GF-D8 (cell line): ENCODE measurements at regions not wholly inside any gene's neighbourhood (a gene's known extent, or its start where the extent isn't known, plus 50 kb on each side); places are given as distances from the start of the nearest gene placed in this dataset.
"Not testable (repeated sequence)": the region's sequence is repeated elsewhere in the genome, so short reads cannot be mapped to it uniquely, and the experiment has no call there.

Experiments used
- DNase-seq: peaks from one replicate; lab custom pipeline; 2025; lab: John Stamatoyannopoulos, UW

DNA sequence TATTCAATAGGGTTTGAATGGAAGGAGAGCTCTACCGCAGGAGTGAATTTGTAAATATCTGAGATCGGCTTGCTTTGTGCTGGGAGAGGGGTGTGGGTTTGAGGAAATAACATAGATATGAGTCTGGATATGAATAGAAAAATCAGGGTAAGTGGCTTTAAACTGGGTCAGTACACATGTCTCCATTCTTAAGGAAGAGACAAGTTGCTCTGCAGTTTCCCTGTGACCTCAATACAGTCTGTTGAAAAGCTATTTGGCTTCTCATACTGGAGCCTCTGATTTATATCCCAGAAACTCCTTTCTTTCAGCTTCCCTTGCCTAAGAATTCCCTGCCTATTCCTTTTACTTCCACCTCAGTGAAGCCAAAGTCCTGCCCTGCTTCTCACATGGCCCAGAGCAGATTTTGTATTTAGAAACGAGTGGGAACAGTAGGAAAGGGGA lies 153.5 kb upstream of the ATF7IP start:
- DNase-seq: no peak

DNA sequence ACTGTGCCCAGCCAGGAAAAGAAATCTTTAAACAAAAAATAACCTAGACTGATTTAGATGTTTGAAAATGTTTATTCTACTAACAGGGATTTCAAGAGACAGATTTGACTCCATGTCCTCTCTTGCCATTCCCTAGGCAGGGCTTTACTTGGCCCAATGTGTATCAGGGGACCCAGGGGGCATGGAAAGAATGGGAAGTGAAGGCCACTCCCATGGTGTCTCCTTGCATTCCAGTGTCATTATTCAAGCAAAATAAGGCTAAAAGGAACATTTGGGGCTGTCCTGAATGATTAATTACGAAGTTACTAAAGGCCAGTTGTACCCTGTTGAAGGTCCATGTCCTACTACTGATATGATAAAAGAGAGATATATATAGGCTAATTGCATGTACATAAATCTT lies 151.9 kb upstream of the ATF7IP start:
- no peak for DNase-seq

DNA sequence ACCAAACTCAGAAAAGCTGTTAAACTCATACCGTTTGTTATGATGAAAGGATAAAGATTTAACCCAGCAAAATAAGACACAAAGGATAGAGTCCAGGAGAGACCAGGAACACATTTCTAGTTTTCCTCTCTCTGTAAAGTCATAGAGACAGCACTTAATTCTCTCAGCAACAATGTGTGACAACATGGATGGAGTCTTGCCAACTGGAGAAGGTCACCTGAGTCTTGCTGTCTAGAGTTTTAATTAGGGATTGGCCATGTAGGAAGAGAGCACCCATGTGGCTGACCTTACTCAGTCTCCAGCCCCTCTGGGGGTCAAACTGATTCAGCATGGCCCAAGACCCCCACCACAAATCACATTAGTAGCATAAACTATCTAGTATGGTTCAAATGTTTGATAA lies 151.0 kb upstream of the ATF7IP start:
- DNase-seq: no peak

DNA sequence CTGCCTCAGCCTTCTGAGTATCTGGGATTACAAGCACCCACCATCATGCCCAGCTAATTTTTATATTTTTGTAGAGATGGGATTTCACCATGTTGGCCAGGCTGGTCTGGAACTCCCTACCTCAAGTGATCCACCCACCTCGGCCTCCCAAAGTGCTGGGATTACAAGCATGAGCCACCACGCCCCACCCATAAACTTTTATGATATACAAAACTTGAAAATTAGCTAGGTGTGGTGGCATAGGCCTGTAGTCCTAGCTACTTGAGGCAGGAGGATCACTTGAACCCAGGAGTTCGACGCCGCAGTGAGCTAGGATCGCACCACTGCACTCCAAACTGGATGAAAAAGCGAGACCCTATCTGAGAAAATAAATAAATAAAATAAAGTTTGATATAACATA lies 149.5 kb upstream of the ATF7IP start:
- DNase-seq: not testable (repeated sequence)

DNA sequence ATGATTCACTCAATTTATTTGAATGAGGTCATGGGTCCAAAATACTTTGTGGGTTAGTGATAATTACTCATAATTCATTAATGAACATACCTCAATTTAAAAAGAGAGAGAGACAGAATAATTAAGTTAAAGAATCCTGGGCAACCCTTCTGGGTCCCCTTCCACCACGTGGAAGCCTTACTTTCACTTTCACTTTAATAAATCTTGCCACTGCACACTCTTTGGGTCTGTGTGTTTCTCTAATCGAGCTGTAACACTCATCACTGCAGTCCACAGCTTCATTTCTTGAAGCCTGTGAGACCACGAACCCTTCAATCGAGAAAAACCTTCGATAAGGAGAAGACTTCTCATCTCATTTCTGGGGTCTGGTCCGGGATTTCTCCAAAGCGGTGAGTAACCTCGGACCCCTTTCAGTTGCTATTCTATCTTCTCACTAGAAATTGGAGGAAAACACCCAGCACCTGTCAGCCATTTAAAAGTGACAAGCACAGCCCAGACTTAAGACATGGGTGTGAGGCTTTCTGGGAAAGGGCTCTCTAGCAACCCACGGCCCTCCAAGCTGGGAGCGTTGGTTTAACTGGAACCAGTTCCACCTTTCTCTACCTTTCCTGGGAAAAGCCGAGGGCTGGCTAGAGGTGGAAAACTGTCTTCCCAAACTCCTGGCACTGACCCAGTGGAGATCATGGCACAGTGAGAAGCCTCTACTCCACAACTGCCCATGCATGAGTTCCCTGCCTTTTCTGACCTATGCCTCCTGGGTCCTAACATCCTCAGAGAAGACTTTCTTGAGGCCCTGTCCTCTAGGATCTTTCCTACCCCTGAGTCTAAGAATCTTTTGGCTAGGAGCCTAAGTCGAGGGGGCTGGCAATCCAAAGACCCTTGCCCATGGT lies 148.8 kb upstream of the ATF7IP start:
- no peak for DNase-seq

DNA sequence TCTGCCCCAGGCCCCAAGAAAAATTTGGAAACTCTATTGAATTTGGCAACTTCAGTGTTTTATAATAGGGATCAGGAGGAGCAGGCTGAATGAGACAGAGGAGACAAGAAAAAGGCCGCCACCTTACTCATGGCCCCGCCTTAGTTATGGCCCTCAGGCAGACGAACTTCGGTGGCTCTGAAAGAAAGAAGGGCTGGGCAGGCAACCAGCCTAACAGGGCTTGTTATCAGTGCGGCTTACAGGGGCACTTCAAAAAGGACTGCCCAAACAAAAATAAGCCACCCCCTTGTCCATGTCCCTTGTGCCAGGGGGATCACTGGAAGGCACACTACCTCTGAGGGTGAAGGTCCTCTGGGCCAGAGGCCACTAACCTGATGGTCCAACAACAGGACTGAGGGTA lies 146.3 kb upstream of the ATF7IP start:
- DNase-seq: no peak

DNA sequence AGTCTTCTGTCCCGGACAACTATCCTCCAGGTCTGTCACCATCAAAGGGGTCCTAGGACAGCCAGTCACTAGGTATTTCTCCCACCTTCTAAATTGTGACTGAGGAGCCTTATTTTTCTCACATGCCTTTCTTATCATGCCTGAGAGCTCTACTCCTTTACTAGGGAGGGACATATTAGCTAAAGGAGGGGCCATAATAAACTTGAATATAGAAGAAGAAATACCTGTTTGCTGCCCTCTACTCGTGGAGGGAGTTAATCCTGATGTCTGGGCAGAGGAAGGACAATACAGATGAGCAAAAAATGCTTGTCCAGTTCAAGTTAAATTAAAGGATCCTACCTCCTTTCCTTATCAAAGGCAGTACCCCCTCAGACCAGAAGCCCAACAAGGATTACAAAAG lies 145.8 kb upstream of the ATF7IP start:
- not testable (repeated sequence) for DNase-seq

DNA sequence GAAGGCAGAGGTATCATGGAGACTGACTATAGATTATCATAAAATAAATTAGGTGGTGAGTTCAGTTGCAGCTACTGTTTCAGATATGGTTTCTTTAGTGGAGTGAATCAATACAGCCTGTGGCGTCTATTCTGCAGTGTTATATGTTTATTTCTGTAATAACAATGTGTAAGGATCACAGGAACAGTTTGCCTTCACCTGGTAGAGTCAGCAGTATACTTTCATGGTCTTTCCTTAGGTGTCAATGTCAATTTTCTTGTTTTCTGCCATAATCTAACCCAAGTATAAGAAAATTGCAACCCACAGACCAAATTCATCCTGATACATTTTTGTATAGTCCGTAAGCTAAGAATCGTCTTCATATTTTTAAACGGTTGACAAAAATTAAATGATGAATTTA lies 140.4 kb upstream of the ATF7IP start:
- no peak for DNase-seq

DNA sequence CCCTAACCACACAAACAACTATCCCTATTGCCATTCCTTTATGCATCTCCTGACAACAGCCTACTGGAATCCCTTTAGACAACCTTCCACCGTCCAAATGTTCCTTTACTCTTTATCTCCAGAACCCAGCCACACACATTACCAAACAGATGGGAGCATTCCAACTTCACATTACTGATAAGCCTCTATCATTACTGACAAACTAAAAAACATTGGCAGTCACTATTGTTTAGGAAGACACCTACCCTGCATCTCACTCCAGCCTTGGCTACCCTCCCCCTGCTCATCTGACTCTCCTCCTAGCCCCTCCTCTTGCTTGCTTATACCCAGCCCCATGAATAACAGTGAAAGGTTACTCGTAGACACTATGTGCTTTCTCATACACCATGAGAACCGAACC lies 130.3 kb upstream of the ATF7IP start:
- not testable (repeated sequence) for DNase-seq

DNA sequence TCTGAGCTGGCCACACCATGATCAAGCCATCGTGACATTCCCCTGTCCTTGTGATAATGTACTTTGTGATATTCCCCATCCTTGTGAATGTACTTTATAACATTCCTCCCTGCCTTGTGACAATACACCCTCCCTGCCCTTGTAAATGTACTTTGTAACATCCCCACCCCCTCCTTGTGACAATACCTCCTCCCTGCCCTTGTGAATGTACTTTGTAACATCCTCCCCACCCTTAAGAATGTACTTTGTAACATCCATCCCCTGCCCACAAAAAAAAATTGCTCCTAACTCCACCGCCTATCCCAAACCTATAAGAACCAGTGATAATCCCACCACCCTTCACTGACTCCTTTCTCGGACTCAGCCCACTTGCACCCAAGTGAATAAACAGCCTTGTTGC lies 128.8 kb upstream of the ATF7IP start:
- not testable (repeated sequence) for DNase-seq

DNA sequence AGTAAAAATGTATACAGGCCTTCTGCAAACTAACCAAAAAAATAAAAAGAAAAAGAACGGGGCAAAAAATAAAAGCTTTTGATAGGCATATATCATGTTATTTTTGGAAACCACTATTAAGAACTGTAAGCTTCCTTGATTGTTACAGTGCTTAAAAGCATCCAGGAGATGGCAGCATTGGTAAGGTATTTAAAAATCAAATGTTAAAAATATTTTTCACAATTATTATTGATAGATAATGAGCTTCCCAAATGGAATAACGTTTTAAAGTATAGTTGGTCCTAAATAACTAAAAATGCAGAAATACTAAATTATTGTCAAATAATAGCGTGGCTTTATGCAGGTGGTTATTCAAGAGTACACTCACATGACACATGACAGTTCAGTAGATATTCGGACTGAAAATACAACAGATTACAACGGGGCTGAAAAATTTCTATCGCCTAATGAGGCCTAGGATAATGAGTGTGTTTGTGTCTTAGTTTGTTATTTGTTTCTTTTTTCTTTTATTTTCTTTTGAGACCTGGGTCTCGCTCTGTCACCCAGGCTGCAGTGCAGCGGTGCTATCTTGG lies 127.2 kb upstream of the ATF7IP start:
- no peak for DNase-seq

DNA sequence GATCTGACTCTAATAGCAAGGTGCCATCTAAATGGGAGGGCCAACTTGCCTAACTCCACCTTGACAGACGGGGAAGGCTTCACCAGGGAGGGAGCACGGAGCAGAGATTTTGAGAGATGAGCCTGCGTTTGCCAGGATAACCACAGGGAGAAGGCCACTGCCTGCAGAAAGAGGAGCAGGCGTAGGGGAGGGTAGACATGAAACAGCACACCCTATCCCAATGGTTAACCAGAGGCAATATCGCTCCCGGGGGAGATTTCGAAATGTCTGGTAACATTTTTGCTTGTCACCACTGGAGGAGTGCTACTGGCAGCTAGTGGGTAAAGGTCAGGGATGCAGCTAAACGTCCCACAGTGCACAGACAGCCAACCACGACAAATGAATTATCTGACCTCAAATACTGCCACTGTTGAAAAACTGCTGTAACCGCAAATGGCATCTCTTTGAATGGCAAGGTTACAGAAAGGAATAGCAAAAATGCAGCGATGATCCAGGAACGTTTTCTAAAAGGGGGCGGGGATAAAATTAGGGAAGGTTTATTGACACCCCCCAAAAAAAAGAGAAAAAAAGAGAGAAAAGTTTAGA lies 126.0 kb upstream of the ATF7IP start:
- peak; percentile 45 for DNase-seq

DNA sequence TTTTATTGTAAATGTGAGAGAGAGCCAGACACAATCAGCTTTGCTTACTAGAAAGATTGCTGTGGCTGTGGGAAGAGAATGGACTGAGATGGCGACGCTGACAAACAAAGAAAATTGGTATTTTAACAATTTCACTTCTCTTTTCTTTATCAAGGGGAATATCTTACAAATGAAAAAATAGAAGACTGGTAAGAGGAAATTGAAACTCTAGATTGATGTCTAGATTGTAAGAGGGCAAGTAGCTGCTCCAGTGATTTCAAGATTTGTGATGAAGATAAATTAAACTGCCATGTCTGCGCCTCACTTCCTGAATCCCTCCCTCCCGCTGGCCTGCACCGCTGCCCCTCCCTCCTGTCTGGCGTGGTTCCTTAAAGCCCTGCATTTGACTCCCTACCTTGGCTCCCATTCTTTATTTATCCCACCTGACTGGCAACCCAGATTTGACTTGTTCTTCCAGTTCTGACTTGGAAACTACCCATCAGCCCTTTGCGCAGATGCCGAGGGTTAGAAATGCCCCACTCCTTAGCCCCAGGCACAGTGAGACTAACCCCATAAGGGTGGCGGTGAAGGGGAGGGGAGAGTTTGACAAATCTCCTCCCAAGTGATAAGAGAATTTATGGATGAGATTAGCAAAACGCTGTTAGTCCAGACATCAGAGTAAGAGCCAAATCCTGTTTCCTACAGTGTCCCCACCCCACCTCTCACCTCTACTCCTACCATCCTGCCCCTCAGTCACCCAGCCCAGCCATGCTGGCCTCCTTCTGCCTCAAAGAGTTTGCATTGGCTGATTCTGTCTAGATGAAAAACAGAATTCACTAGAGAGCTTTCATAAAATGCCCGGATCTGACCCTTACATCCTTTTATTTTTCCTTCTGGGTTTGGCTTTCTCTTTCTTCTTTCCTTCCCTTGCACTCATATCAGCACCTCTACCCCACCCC lies 125.3 kb upstream of the ATF7IP start:
- no peak for DNase-seq

DNA sequence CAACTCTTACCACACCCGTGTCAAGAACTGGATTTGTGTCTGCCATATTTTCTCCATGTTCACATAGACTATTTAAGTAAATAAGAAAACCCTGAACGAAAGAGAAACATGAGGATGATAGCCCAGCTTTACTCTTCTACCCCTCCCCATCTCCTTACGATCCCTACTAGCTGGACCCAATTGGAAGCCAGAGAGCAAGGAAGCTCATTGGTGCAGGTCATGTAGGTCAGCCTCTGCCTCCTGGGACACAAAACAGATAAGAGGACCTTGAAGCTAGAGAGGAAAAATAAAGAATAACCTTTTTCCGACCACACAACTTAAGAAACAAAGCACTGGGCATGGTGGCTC lies 124.6 kb upstream of the ATF7IP start:
- DNase-seq: no peak

DNA sequence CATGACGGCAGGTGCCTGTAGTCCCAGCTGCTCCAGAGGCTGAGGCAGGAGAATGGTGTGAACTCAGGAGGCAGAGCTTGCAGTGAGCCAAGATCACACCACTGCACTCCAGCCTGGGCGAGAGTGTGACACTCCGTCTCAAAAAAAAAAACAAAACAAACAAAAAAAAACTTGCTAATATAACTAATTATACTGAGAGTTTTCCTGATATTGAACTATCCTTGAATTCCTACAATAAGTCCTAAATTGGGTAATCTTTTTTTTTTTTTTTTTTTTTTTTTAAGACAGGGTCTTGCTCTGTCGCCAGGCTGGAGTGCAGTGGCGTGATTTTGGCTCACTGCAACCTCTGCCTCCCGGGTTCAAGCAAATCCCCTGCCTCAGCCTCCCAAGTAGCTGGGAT lies 122.7 kb upstream of the ATF7IP start:
- DNase-seq: not testable (repeated sequence)

DNA sequence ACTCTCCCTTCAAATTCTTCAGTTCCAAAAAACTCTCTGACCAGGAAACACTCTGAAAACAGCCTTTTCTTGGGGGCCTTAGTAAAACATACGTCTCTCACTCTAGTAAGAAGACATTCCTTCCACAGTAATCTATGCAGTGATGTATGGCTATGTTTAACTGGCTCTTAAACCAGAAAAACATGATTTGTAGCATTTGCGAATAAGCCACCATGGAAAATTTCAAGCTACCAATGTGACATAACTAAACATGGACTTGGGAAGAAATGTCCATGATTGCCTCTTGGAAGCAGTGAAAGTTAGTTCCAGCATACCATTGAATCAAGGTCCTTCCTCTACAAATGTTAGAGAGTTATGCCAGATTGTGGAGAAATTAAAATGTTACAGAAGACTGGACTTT lies 121.5 kb upstream of the ATF7IP start:
- no peak for DNase-seq

DNA sequence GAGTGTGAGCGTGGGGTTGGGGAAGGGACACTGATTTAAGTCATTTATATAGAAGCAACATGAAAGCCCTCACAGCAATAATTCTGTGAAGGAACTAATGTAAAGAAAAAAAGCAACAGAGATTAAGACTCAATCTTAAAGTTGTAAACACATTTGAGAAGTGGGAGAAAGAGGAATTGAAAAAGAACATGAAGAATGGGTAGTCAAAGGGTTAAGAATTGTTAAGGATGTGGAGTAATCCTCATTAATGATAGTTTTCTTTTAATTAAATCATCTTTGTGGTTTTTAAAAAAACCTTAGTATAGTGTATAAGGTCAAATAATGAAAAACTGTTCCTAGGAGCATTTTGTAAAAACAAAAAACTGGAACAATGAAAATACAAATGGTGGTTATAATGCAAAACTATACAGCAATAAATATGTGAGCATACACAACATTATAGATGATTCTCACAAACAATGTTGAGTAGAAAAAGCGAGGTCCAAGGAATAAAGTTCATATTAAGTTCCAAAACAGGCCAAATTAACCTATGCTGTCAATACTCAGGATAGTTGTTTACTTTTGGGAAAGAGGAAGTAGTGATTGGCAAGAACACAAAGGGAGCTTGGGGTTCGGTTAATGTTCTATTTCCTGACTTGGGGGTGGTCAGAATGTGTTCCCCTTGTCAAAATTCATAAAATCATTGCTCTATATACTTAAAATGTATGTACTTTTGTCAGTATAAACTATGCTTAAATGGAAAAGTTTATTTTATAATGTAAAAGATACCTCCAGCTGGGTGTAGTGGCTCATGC lies 120.4 kb upstream of the ATF7IP start:
- no peak for DNase-seq

DNA sequence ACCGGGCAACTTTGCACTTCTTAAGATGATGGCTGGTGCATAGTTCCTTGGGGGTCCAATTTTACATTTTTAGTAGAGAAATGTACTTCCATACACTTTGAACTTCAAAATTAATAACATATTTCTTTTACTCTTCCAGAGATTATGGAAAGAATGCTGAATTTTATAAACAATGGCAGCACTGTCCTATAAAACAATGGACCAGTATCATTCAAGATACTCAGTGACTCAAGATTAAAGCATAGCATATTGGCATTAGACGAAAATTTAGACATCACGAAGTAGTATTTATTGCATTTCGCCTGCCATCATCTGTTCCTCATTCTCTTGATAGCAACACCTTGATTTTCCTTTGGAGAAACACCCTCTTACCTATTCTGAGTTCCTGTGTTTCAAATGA lies 118.3 kb upstream of the ATF7IP start:
- DNase-seq: no peak

DNA sequence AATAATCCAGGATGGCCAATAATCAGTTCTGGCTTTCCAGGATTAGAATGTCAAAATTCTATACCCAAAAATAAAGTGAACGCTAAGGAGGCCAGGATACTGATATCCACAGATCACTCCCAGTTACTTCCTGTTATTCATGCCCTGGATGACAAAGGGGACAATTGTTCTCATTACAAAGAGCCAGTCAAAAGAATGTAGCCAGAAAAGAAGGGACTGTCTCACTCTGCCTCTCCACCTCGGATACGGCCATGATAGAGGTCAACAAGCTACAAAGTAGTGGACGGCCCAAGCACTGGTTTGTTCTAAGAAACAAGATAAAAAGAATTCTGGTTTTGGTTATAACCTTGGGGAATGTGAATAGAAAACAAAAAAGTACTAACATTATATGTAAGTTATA lies 116.1 kb upstream of the ATF7IP start:
- DNase-seq: no peak

DNA sequence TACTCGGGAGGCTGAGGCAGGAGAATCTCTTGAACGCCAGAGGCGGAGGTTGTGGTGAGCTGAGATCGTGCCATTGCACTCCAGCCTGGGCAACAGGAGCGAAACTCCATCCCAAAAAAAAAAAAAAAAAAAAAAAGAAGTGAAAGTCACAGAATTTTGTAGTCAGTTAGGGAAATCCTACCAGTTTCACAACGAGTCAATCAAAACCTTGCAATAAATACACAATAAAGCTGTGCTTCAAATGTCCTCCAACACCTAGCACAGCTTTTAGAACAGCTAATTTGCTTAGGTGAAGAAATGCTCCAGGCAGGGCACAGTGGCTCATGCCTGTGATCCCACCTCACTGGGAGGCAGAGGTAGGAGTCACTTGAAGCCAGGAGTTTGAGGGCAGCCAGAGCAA lies 112.8 kb upstream of the ATF7IP start:
- DNase-seq: no peak

DNA sequence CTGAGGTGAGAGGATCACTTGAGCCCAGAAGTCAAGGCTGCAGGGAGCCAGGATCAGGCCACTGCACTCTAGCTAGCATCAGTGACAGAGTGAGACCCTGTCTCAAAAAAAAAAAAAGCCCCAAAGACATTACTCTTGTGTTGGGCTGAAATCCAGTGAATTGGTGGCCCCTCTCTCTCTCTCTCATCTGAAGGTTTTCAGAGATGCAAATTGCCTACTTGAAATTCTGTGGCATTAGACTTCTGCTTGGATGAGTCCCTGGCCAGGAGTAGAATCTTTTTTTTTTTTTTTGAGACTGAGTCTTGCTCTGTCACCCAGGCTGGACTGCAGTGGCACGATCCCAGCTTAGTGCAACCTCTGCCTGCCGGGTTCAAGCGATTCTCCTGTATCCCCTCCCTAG lies 112.0 kb upstream of the ATF7IP start:
- no peak for DNase-seq

DNA sequence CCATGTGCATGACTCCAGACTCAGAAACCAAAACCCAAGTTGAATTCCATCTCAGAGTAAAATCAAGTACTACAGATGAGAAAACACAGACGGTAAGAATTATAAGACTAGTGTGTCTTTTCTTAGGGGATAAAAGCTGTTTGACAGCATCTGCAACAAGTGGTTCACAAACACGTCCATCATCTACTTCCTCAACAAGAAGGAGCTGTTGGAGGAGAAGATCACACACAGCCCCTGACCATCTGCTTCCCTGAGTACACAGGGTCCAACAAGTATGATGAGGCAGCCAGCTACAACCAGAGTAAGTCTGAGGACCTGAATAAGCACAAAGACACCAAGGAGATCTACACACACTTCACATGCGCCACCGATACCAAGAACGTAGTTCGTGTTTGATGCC lies 110.7 kb upstream of the ATF7IP start:
- DNase-seq: no peak
